HG03139 (cell line): ENCODE measurements at regions not wholly inside any gene's neighbourhood (a gene's known extent, or its start where the extent isn't known, plus 50 kb on each side); places are given as distances from the start of the nearest gene placed in this dataset.
"Not testable (repeated sequence)": the region's sequence is repeated elsewhere in the genome, so short reads cannot be mapped to it uniquely, and the experiment has no call there.

Source experiments
- ATAC-seq: cut with Tn5 transposase; IDR thresholded peaks from one replicate; pipeline ENCODE4 v1.9.1; 2021; ENCODE audit not compliant: unreplicated experiment

DNA sequence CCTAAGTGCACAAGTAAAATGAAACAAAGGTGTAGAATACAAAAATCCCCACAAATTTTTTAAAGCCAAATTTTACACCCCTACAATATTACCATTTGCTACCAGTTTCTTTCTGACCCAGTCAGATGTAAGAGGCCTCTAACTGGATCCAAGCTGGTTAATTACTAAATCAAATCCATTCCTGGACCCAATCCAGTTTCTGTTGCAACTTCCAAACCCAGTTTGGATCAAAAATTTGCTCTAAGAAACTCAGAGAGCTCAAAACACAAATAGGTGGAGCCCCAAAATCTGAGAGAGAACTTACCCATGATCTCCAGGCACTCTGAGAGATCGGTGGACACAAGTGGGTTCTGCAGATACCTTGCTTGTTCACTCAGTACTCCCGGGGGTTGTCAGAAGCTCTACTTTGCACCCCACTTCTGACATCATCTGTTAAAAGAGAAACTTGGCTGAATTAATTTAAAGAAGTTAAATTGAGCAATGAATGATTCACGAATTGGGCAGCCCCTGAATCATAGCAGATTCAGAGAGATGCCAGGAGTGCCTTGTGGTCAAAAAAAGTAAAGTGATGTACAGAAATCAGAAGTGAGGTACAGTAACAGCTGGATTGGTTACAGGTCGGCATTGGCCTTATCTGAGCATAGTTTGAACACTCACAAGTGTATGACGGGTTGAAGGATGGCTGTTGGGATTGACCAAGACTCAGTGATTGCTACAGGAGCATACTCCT lies 448.0 kb downstream of the KCNT2 start:
- ATAC-seq: no peak

DNA sequence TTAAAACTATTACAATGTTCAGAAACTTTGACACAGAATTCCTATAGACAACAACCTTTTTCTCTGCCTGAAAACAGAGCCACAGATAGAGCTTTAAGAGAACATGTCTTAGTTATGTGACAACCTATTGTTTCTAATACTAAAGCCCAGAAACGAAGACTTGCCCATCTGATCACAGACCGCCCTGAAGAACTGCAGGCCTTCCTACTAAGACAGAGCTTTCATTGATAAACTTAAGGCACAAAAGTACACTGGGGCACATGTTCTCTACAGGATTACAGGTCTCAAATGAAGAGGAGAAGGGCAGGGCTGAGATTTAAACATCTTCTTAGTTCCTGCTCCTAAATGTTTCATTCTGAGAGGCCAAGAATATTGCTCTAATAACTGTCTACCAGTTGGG lies 452.7 kb downstream of the KCNT2 start:
- no peak for ATAC-seq

DNA sequence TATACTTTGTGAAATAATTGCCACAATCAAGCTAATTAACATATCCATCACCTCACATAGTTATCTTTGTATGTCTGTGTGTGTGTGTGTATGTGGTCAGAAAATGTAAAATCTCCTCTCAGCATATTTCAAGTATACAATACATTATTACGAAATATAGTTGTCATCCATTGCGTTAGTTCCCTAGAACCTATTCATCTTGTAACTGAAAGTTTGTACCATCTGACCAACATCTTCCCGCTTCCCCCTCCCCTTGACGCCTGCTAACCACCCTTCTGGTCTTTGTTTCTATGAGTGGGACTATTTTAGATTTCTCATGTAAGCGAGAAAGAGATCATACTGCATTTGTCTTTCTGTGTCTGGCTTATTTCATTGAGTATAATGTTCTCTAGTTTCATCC lies 455.3 kb downstream of the KCNT2 start:
- no peak for ATAC-seq

GRCh38 chr1:196152086-196152485 lies 456.2 kb downstream of the KCNT2 start:
- no peak for ATAC-seq

DNA sequence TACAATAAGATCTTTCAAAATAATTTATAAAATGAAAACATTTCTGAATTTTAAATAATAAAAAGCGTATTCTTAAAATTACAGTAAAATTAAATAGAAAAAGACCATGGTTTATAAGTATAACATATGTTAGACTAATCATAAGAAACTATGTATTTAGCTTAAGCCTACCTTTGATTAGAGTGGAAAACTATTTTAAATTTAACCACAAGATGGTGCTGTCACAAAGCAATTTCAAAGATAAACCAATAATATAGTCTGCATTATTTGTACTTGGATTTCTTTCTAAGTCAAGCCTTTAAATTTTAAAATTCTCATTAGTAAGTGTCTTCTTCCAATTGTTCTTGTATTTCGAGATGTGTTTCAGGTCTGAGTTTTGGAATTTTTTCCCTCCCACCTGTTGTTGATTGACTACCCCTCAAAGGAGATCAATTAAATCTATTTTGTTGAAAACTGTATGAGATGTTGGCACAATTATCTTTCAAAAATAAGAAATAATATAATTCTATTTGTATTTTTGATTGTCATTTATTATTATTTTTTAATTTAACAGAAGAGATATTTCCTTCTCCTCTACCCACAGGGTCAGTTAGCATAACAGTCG lies 459.8 kb downstream of the KCNT2 start:
- no peak for ATAC-seq

DNA sequence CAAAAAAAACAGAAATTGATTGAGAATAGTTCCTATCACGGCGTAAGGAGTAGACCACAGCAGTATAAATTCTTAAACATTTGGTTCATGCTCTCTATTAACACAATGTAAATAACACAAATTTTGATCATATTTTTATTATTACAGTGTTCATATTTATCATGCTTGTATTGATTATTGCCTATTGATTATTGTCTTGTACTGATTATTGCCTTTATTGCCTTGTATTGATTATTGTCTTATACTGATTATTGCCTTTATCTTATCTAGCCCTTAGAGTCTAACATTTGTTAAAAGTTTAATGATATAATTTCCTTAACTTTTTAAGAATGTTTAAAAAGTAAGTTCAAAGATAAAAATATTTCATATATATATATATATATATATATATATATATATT lies 460.7 kb downstream of the KCNT2 start:
- no peak for ATAC-seq

DNA sequence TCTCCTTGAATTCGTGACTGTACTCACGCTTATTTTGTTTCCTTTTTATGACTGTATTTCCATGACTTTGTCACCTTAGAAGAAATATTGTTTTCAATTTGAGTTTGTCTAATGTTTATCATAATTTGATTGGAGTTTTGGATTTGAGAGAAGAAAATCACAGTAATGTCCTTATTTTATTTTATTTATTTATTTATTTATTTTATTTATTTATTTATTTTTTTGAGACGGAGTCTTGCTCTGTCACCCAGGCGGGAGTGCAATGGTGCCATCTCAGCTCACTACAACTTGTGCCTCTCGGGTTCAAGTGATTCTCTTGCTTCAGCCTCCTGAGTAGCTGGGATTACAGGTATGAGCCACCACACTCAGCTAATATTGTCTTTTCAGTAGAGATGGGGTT lies 463.1 kb downstream of the KCNT2 start:
- not testable (repeated sequence) for ATAC-seq

GRCh38 chr1:196144588-196144987 lies 463.7 kb downstream of the KCNT2 start:
- no peak for ATAC-seq

GRCh38 chr1:196143602-196144342 lies 464.5 kb downstream of the KCNT2 start:
- ATAC-seq: no peak

- no peak for ATAC-seq
Measured at GRCh38 chr1:196142111-196142640, 466.1 kb downstream of the KCNT2 start.

GRCh38 chr1:196136396-196136795 lies 471.8 kb downstream of the KCNT2 start:
- no peak for ATAC-seq

GRCh38 chr1:196131691-196132090 lies 476.5 kb downstream of the KCNT2 start:
- ATAC-seq: no peak

DNA sequence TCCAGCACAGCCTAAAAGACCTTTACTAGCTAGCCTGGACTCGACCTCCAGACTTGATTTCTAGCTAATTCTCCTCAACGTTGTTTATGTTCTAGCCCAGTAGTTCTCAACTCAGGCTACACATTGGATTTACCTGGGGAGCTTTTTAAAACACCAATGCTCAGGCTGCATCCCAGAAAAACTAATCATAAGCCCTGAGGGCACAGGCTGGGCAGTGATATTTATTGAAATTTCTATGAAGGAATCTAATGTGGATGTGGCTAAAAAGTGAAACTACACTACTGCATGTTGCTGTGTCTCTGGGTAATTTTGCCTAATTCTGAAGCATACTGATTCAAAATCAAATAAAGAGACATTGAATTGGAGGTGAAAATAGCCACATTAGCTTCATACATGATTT lies 479.4 kb downstream of the KCNT2 start:
- no peak for ATAC-seq

- no peak for ATAC-seq
Measured at GRCh38 chr1:196121181-196121580, 487.1 kb downstream of the KCNT2 start.

GRCh38 chr1:196115646-196116045 lies 492.6 kb downstream of the KCNT2 start:
- ATAC-seq: no peak

DNA sequence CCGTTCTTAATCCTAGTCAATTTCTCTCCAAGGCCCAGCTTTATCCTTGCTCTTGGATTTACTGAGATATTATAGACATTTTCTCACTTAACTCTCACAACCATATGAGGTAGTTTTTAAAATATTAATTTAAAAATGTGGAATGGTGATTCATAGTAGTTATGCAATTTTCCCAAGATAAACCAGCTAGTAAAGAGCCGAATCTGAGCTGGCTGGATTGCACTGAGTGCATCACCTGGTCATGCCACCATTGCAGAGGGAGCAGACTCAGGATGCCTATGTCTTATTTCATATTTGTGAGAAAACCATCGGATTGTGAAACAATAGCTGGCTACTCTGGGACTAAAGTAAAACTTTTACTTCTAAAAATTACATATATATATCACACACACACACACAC lies 494.0 kb downstream of the KCNT2 start:
- no peak for ATAC-seq

DNA sequence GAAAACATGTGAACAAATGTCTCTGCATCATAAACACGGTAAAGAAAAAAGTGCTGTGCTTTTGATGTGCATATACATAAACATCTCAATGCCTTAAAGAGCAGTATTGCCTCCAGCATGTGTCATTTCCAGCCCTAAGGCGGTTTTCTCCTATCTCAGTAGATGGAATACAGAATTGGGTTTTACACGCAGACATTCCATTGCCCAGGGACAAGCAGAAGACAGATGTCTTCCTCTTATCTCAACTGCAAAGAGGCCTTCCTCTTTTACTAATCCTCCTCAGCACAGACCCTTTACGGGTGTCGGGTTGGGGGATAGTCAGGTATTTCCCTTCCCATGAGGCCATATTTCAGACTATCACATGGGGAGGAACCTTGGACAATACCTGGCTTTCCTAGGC lies 499.2 kb downstream of the KCNT2 start:
- ATAC-seq: not testable (repeated sequence)

DNA sequence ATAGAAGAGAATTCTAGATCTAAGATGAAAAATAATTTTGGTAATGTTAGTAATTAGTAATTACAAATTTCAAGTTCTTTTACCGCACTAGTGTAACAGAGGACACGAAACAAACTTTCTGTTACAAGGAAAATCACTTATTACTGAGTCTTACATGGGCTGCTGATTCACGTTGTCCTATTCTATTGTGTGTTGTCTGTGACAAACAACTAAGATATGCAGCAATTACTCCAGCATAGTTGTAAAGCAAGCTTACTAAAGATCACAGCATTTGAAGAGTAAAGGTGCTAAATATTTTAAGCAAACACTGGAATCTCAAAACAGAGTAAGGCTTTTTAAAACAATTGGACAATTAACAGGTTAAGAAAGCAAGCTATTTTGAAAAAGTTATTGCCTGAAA lies 502.3 kb downstream of the KCNT2 start:
- no peak for ATAC-seq

DNA sequence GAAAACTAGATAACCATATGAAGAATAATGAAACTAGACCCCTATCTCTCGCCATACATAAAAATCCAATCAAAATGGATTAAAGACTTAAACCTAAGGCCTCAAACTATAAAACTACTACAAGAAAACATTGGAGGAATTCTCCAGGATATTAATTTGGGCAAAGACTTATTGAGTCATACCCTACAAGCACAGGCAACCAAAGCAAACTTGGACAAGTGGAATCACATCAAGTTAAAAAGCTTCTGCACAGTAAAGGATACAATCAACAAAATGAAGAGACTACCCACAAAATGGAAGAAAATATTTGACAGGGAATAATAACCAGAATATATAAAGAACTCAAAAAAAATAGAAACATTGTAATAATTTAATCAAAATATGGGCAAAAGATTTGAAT lies 505.4 kb downstream of the KCNT2 start:
- ATAC-seq: no peak

- no peak for ATAC-seq
Measured at GRCh38 chr1:196098000-196098399, 510.2 kb downstream of the KCNT2 start.

- no peak for ATAC-seq
Measured at GRCh38 chr1:196094821-196095220, 513.4 kb downstream of the KCNT2 start.
